Type B pancreatic cell (in vitro differentiated cells): ENCODE measurements at regions not wholly inside any gene's neighbourhood (a gene's known extent, or its start where the extent isn't known, plus 50 kb on each side); places are given as distances from the start of the nearest gene placed in this dataset.
"Not testable (repeated sequence)": the region's sequence is repeated elsewhere in the genome, so short reads cannot be mapped to it uniquely, and the experiment has no call there.

Experiments
- DNase-seq: peaks from one replicate; pipeline ENCODE4 v3.0.0; 2021; ENCODE audit warnings: mixed read lengths; ENCODE audit not compliant: unreplicated experiment; ENCODE audit errors: extremely low spot score
- H3K27ac Mint-ChIP-seq: 2 replicates; pipeline ENCODE4 v1.8.0; 2021; ENCODE audit warnings: mild to moderate bottlenecking, mixed read lengths
- H3K27me3 Mint-ChIP-seq: 2 replicates; pipeline ENCODE4 v1.8.0; 2021; ENCODE audit warnings: mixed read lengths
- H3K36me3 Mint-ChIP-seq: 2 replicates; pipeline ENCODE4 v1.8.0; 2021; ENCODE audit warnings: mixed read lengths
- H3K4me1 Mint-ChIP-seq: one replicate; pipeline ENCODE4 v1.8.0; 2021; ENCODE audit warnings: mixed read lengths; ENCODE audit not compliant: unreplicated experiment
- H3K4me3 Mint-ChIP-seq: 2 replicates; pipeline ENCODE4 v1.8.0; 2021; ENCODE audit warnings: mild to moderate bottlenecking, mixed read lengths
- H3K9me3 Mint-ChIP-seq: 2 replicates; pipeline ENCODE4 v1.8.0; 2021; ENCODE audit warnings: mixed read lengths
- CTCF ChIP-seq: fragments of 200-600 bp; sonication (generic); conservative IDR thresholded peaks from 2 replicates; pipeline ENCODE4 v1.5.0; 2021; ENCODE audit warnings: antibody characterized with exemption, mild to moderate bottlenecking

- no peak overlapping the region for H3K27ac Mint-ChIP-seq
- no peak overlapping the region for H3K4me3 Mint-ChIP-seq
- H3K36me3 Mint-ChIP-seq = peaks cover 4% of the 10 kb centered on the region
Measured at GRCh38 chr9:96150324-96151227, 151.4 kb downstream of the HSD17B3 start.

GRCh38 chr9:96149533-96150280, 152.3 kb downstream of the HSD17B3 start:
- H3K27ac Mint-ChIP-seq = no peak overlapping the region
- H3K27me3 Mint-ChIP-seq = peaks cover 3% of the 10 kb centered on the region
- H3K4me3 Mint-ChIP-seq = no peak overlapping the region
- no peak for TF ChIP-seq CTCF
- H3K36me3 Mint-ChIP-seq = peaks cover 4% of the 10 kb centered on the region
- H3K4me1 Mint-ChIP-seq = no peaks in the 10 kb centered on the region
- H3K9me3 Mint-ChIP-seq = peaks cover 9% of the 10 kb centered on the region
- no peak for DNase-seq

More at GRCh38 chr9:96150324-96151227, 151.4 kb downstream of the HSD17B3 start:
- TF ChIP-seq CTCF = no peak
- H3K4me1 Mint-ChIP-seq = no peaks in the 10 kb centered on the region
- no peak for DNase-seq
- H3K9me3 Mint-ChIP-seq = peaks cover 9% of the 10 kb centered on the region
- peaks cover 3% of the 10 kb centered on the region for H3K27me3 Mint-ChIP-seq

- no peak for DNase-seq
- Mint-ChIP-seq H3K9me3 (peaks cover 9% of the 10 kb centered on the region), H3K27me3 (peaks cover 3% of the 10 kb centered on the region), H3K4me1 (no peaks in the 10 kb centered on the region), H3K4me3 (no peak overlapping the region), H3K27ac (no peak overlapping the region), H3K36me3 (peaks cover 4% of the 10 kb centered on the region)
- no peak for TF ChIP-seq CTCF
Measured at GRCh38 chr9:96148634-96149532, 153.1 kb downstream of the HSD17B3 start.

GRCh38 chr9:96147029-96147428, 154.9 kb downstream of the HSD17B3 start:
- H3K9me3 Mint-ChIP-seq, H3K27ac Mint-ChIP-seq, DNase-seq, H3K4me1 Mint-ChIP-seq, H3K27me3 Mint-ChIP-seq, H3K4me3 Mint-ChIP-seq, H3K36me3 Mint-ChIP-seq: not testable (repeated sequence)

GRCh38 chr9:96141666-96142065, 160.3 kb downstream of the HSD17B3 start:
- no peak overlapping the region for H3K4me3 Mint-ChIP-seq
- H3K36me3 Mint-ChIP-seq = peaks cover under 1% of the 10 kb centered on the region
- H3K27me3 Mint-ChIP-seq = peaks cover 3% of the 10 kb centered on the region
- no peak for DNase-seq
- no peak overlapping the region for H3K27ac Mint-ChIP-seq
- no peak for TF ChIP-seq CTCF
- H3K4me1 Mint-ChIP-seq = peaks cover 23% of the 10 kb centered on the region
- peaks cover 5% of the 10 kb centered on the region for H3K9me3 Mint-ChIP-seq
